ENCODE measurements at regions not wholly inside any gene's neighbourhood (a gene's known extent, or its start where the extent isn't known, plus 50 kb on each side); places are given as distances from the start of the nearest gene placed in this dataset.

- DNase-seq, result no peak
Measured at GRCh38 chr4:151961456-151961855, 200.6 kb upstream of the GATB start.

GRCh38 chr4:151960449-151961230, 199.8 kb upstream of the GATB start:
- DNase-seq, result peak; percentile 3 to 25

GRCh38 chr4:151957153-151957552, 196.3 kb upstream of the GATB start:
- DNase-seq, result no peak

GRCh38 chr4:151955721-151956380, 195.0 kb upstream of the GATB start:
- DNase-seq, result no peak

GRCh38 chr4:151953795-151954372, 193.1 kb upstream of the GATB start:
- DNase-seq, result no peak

GRCh38 chr4:151953312-151953711, 192.5 kb upstream of the GATB start:
- no peak for DNase-seq

GRCh38 chr4:151952711-151953254, 192.0 kb upstream of the GATB start:
- DNase-seq, result peak in 1 of 2 experiments; percentile 2

GRCh38 chr4:151952137-151952536, 191.3 kb upstream of the GATB start:
- no peak for DNase-seq

GRCh38 chr4:151951671-151952050, 190.9 kb upstream of the GATB start:
- DNase-seq, result no peak

- DNase-seq, result no peak
Measured at GRCh38 chr4:151950993-151951670, 190.3 kb upstream of the GATB start.

- DNase-seq, result no peak
Measured at GRCh38 chr4:151948351-151949016, 187.7 kb upstream of the GATB start.

GRCh38 chr4:151946718-151947117, 185.9 kb upstream of the GATB start:
- DNase-seq, result no peak

GRCh38 chr4:151942971-151943370, 182.2 kb upstream of the GATB start:
- DNase-seq, result no peak

GRCh38 chr4:151940926-151941617, 180.3 kb upstream of the GATB start:
- DNase-seq, result no peak

- peak in 1 of 2 experiments; percentile 66 for DNase-seq
Measured at GRCh38 chr4:151940291-151940690, 179.5 kb upstream of the GATB start.

GRCh38 chr4:151939670-151940069, 178.9 kb upstream of the GATB start:
- peak in 1 of 2 experiments; percentile 1 for DNase-seq

GRCh38 chr4:151935411-151935810, 174.6 kb upstream of the GATB start:
- no peak for DNase-seq

GRCh38 chr4:151934766-151935165, 174.0 kb upstream of the GATB start:
- no peak for DNase-seq

GRCh38 chr4:151933122-151933827, 172.5 kb upstream of the GATB start:
- DNase-seq, result no peak

- no peak for DNase-seq
Measured at GRCh38 chr4:151931563-151931962, 170.8 kb upstream of the GATB start.

GRCh38 chr4:151930372-151930771, 169.6 kb upstream of the GATB start:
- no peak for DNase-seq
